K562 (cell line): ENCODE measurements at regions not wholly inside any gene's neighbourhood (a gene's known extent, or its start where the extent isn't known, plus 50 kb on each side); places are given as distances from the start of the nearest gene placed in this dataset.
"Not testable (repeated sequence)": the region's sequence is repeated elsewhere in the genome, so short reads cannot be mapped to it uniquely, and the experiment has no call there.

ENCODE experiments used
- ATAC-seq: fragments of 200-7000 bp; cut with Tn5 transposase; 3 replicates; pipeline ENCODE4 v1.9.1; 2020; ENCODE audit warnings: moderate library complexity
- BruUV-seq: library from RNA; stranded (reverse); fragments of 400-500 nt; replicated peaks from 2 replicates; lab custom pipeline; 2021; lab: Mats Ljungman, UMichigan
- CTCF ChIA-PET: fragments of 300-600 bp; formaldehyde crosslinking; extraction: SDS; loops from one replicate; lab custom pipeline; 2021; ENCODE audit warnings: low intra/inter-chr PET ratio; lab: Yijun Ruan, JAX
- POLR2A ChIA-PET: fragments of 300-600, 350-650 bp; sonication (Branson Sonifier 250); formaldehyde crosslinking; extraction: SDS; loops from one replicate; lab custom pipeline; 2021; ENCODE audit warnings: antibody characterized with exemption, inconsistent platforms; lab: Yijun Ruan, JAX
- DNase-seq, 4 experiments: peaks; one replicate each; pipeline versions ENCODE4 v3.0.0 to v3.0.0-alpha.2; 2011 to 2018; ENCODE audit warnings: low spot score in 3 of 4, mixed read lengths in 3 of 4; ENCODE audit errors: extremely low read depth in 1 of 4
- FAIRE-seq: peaks from 2 replicates; lab custom pipeline; 2011; peaks lifted over from hg19 to GRCh38; lab: Jason Lieb, UNC
- H2AFZ ChIP-seq: 2 replicates; pipeline ENCODE4 v1.6.0; 2011; ENCODE audit warnings: low read depth, low read length, control low read depth, inconsistent platforms
- H3K27ac ChIP-seq: fragments of 200-600 bp; 3 replicates; pipeline ENCODE4 v1.8.0; 2011; ENCODE audit warnings: low read depth, mild to moderate bottlenecking, control low read depth, inconsistent platforms, low read length, moderate library complexity, mixed read lengths; ENCODE audit errors: extremely low read depth
- H3K27me3 ChIP-seq, 2 experiments: fragments of 300-600 bp in 1 of 2; 2 replicates in 1 of 2; 3 replicates in 1 of 2; pipeline versions ENCODE4 v1.6.0 to v1.8.0; 2011; ENCODE audit warnings: inconsistent platforms in 2 of 2, low read length in 2 of 2, mild to moderate bottlenecking in 1 of 2, mixed read lengths in 1 of 2, moderate library complexity in 1 of 2; ENCODE audit not compliant: control insufficient read depth in 2 of 2, insufficient read depth in 2 of 2
- H3K36me3 ChIP-seq: fragments of 300-600 bp; 3 replicates; pipeline ENCODE4 v1.8.0; 2011; ENCODE audit warnings: mild to moderate bottlenecking, low read length, inconsistent platforms; ENCODE audit not compliant: control insufficient read depth, insufficient read depth
- H3K4me1 ChIP-seq, 2 experiments: fragments of 200-600 bp in 1 of 2; replicated peaks in 1 of 2; 2 replicates in 1 of 2; 3 replicates in 1 of 2; pipeline versions ENCODE4 v1.5.1 to v1.8.0; 2011; ENCODE audit warnings: inconsistent platforms in 2 of 2, low read length in 2 of 2, mild to moderate bottlenecking in 1 of 2, mixed read lengths in 1 of 2, moderate library complexity in 1 of 2; ENCODE audit not compliant: control insufficient read depth in 2 of 2, insufficient read depth in 2 of 2
- H3K4me2 ChIP-seq: 2 replicates; pipeline ENCODE4 v1.6.1; 2011; ENCODE audit warnings: low read length, control low read depth, inconsistent platforms, mixed read lengths; ENCODE audit not compliant: insufficient read depth
- H3K4me3 ChIP-seq: fragments of 200-600 bp; sonication (generic), shearing (Covaris generic); 2 replicates; pipeline ENCODE4 v1.5.1; 2016; ENCODE audit warnings: control low read depth, inconsistent platforms
- H3K79me2 ChIP-seq: fragments of 200-600 bp; 3 replicates; pipeline ENCODE4 v1.8.0; 2011; ENCODE audit warnings: low read length, inconsistent platforms; ENCODE audit not compliant: control insufficient read depth, insufficient read depth
- H3K9ac ChIP-seq, 2 experiments: 2 replicates each; pipeline versions ENCODE4 v1.6.0 to v1.6.1; 2011; ENCODE audit warnings: low read depth in 2 of 2, low read length in 2 of 2, control low read depth in 1 of 2, inconsistent platforms in 1 of 2, mild to moderate bottlenecking in 1 of 2, mixed read lengths in 1 of 2; ENCODE audit not compliant: insufficient read depth in 1 of 2
- H3K9me1 ChIP-seq: one replicate; pipeline ENCODE4 v1.6.0; 2011; ENCODE audit warnings: inconsistent platforms, mild to moderate bottlenecking, low read length, moderate library complexity; ENCODE audit not compliant: control insufficient read depth, insufficient read depth
- H3K9me3 ChIP-seq: replicated peaks from 2 replicates; pipeline ENCODE4 v1.5.1; 2011; ENCODE audit warnings: low read depth, low read length, inconsistent platforms; ENCODE audit not compliant: control insufficient read depth, insufficient read depth
- H4K20me1 ChIP-seq: replicated peaks from 2 replicates; pipeline ENCODE4 v1.6.1; 2011; ENCODE audit warnings: low read length, inconsistent platforms, mixed read lengths; ENCODE audit not compliant: control insufficient read depth, insufficient read depth
- KAT7 ChIP-seq: sonication (generic); formaldehyde crosslinking; IDR thresholded peaks from 2 replicates; pipeline ENCODE4 v1.8.0; 2022; ENCODE audit warnings: missing genetic modification reagents, mild to moderate bottlenecking, borderline replicate concordance
- MAZ ChIP-seq, 2 experiments: fragments of 450-650 bp in 1 of 2; sonication (generic) in 1 of 2; formaldehyde crosslinking; IDR thresholded peaks in 1 of 2; conservative IDR thresholded peaks in 1 of 2; 2 replicates each; pipeline versions ENCODE4 v1.4.0 to v1.5.0; 2020; ENCODE audit warnings: mild to moderate bottlenecking in 1 of 2, missing genetic modification reagents in 1 of 2
- RNF2 ChIP-seq: sonication (generic); IDR thresholded peaks from 2 replicates; pipeline ENCODE4 v1.6.1; 2016
- TCF3 ChIP-seq: sonication (generic); formaldehyde crosslinking; IDR thresholded peaks from 2 replicates; pipeline ENCODE4 v1.4.0; 2020; ENCODE audit warnings: mild to moderate bottlenecking, missing genetic modification reagents
- U2AF1 ChIP-seq: fragments of 200-400 bp; formaldehyde crosslinking; optimal IDR thresholded peaks from 2 replicates; pipeline ENCODE3; 2017; ENCODE audit warnings: mild to moderate bottlenecking, low read depth, low read length, moderate library complexity
- WGBS: fragments of 100-300 bp; shearing (Covaris generic); methylation state at CpG from one replicate; pipeline ENCODE4 v1.1.6; 2016; ENCODE audit warnings: low coverage, mixed read lengths; ENCODE audit not compliant: insufficient coverage; ENCODE audit errors: missing lambda C conversion rate; 5-methylcytosine and 5-hydroxymethylcytosine counted together
- in situ Hi-C: fragments of 300-500 bp; cut with MboI; formaldehyde crosslinking; loops from 4 replicates; pipeline ENCODE4 v1.15.0; 2018; ENCODE audit warnings: inconsistent platforms, mixed read lengths
- intact Hi-C: fragments of 100-400 bp; cut with micrococcal nuclease; formaldehyde crosslinking; loops from 2 replicates; pipeline ENCODE4 v1.14.2; 2022
- TF ChIP-seq, protein P1 (sequence below): fragments of 450-650 bp; IDR thresholded peaks from 2 replicates; pipeline ENCODE4 v1.6.1; 2017; ENCODE audit warnings: mild to moderate bottlenecking, moderate library complexity

DNA sequence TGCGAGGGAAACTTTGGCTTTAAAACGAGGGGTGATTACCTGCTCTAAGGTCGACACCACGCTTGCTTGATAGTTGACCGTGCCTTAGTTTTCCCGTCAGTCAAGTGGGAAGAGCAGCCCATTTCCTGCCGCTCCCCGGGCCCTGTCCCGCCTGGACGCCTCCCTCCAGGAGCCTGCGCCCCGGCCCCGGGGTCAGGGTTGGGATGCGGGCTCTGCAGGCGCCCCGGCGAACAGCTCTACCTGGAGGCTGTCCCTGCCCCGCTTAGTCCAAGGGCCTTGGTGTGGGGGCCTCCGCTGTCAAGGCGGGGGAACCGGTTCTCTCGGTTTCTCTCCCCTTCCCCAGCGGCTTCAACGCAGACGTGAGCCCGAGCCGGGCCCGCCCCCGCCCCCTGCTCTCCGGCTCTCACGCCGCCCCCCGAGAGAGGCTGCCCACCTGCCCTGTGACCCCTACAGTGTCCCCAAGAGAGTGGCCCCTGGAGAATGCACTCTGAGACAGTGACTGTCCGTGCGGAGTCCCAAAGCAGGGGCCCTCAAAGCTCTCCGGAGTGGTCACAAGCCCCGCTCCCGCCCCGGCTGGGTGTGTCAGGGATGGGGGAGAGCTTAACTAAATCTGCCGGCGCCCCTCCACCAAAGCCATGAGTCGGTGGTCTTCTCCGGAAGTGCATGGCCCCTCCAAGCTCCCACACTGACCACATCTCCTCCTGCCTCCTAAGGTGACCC lies 117.4 kb upstream of the SMURF2 start:
- H3K9me3 ChIP-seq: no peaks in the 10 kb centered on the region
- intact Hi-C loops (loop anchor here (5.0 kb wide), 1 partner anchor 158 kb away; no protein-coding TSS in a partner anchor), in situ Hi-C loops (no loop called here)
- ATAC-seq: no peak
- no TSS peak for BruUV-seq
- H3K9me1 ChIP-seq: no peaks in the 10 kb centered on the region
- no peaks in the 10 kb centered on the region for H3K27me3 ChIP-seq
- no peak overlapping the region for H2AFZ ChIP-seq
- H3K4me3 ChIP-seq: no peak overlapping the region
- no peak for DNase-seq
- TF ChIP-seq RNF2 (no peak), U2AF1 (no peak), TCF3 (no peak), KAT7 (CRISPR knock-in tag) (no peak), MAZ (CRISPR knock-in tag; conservative IDR thresholded peaks at IDR 0.05 in 1 of 2, IDR thresholded peaks at IDR 0.05 in 1 of 2) (no peak)
- TF ChIP-seq, protein P1, sequence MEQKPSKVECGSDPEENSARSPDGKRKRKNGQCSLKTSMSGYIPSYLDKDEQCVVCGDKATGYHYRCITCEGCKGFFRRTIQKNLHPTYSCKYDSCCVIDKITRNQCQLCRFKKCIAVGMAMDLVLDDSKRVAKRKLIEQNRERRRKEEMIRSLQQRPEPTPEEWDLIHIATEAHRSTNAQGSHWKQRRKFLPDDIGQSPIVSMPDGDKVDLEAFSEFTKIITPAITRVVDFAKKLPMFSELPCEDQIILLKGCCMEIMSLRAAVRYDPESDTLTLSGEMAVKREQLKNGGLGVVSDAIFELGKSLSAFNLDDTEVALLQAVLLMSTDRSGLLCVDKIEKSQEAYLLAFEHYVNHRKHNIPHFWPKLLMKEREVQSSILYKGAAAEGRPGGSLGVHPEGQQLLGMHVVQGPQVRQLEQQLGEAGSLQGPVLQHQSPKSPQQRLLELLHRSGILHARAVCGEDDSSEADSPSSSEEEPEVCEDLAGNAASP: no peak
- no peak for FAIRE-seq
- 98% methylated on average over 18 of the region's 43 CpGs for WGBS
- H3K36me3 ChIP-seq: 0 out of 3 replicates have a peak, but pooled peaks cover 2% of the 10 kb centered on the region
- ChIA-PET CTCF (no interaction called here), POLR2A (no interaction called here)
- no peak overlapping the region for H3K4me2 ChIP-seq
- no peak overlapping the region for H3K27ac ChIP-seq
- peaks cover 0 to 12% of the 10 kb centered on the region in 2 experiments; a peak in 2 of 5 replicates for H3K4me1 ChIP-seq
- H3K79me2 ChIP-seq: no peaks in the 10 kb centered on the region
- peaks cover 2% of the 10 kb centered on the region; the same call in 1 of the 2 replicates for H4K20me1 ChIP-seq
- no peak overlapping the region for H3K9ac ChIP-seq

DNA sequence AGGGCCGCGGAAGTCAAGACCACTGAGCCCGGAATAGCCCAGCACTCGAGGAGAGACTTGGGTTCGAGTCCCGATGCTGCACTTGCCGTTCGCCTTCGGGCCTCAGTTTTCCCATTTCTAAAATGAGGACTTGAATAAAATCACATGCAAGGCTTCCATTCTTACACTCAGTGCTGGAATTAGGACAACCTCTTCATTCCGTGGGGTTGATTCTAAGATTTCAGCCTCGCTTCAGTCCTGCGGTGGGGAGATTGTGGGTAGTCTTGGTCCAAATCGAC lies 116.9 kb upstream of the SMURF2 start:
- H4K20me1 ChIP-seq, BruUV-seq, H3K9me3 ChIP-seq, FAIRE-seq, in situ Hi-C loops, H3K9me1 ChIP-seq, H3K27ac ChIP-seq, H3K4me3 ChIP-seq, H2AFZ ChIP-seq, H3K79me2 ChIP-seq, H3K9ac ChIP-seq, H3K36me3 ChIP-seq, POLR2A ChIA-PET, H3K27me3 ChIP-seq, ATAC-seq, CTCF ChIA-PET, DNase-seq, H3K4me2 ChIP-seq: not testable (repeated sequence)
- 90% methylated on average over 12 of the region's 13 CpGs for WGBS
- intact Hi-C loops: loop anchor here (5.0 kb wide), 1 partner anchor 158 kb away; no protein-coding TSS in a partner anchor
- H3K4me1 ChIP-seq: peaks cover 0 to 15% of the 10 kb centered on the region in 2 experiments; a peak in 2 of 5 replicates
